Fibroblast of skin of right quadriceps (primary cell): ENCODE measurements at regions not wholly inside any gene's neighbourhood (a gene's known extent, or its start where the extent isn't known, plus 50 kb on each side); places are given as distances from the start of the nearest gene placed in this dataset.

Source experiments
- DNase-seq: peaks from one replicate; pipeline ENCODE4 v3.0.0-alpha.2; 2013

DNA sequence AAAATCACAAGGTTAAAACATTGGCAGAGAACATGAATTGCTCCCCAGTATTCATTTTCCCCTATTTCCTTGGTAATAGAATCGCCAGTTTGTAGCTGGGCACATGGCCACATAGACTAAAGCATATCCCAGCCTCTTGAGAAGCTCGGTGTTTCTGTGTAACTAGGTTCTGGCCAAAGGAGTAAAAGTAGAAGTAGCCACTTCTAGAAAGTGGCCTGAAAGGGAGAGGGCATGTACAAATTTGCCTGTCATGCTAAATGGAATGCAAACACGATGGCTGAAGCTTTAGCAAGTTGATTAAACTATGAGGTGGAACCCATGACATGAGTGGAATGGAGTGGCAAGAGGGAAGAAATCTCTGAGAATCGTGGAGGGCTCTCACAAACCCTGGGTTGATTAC is 173.7 kb upstream of the EGLN3 start:
- DNase-seq = no peak

- DNase-seq = no peak
These were observed 171.8 kb upstream of the EGLN3 start for GRCh38 chr14:34122650-34123049.

GRCh38 chr14:34122081-34122480 is 171.2 kb upstream of the EGLN3 start:
- DNase-seq = no peak

DNA sequence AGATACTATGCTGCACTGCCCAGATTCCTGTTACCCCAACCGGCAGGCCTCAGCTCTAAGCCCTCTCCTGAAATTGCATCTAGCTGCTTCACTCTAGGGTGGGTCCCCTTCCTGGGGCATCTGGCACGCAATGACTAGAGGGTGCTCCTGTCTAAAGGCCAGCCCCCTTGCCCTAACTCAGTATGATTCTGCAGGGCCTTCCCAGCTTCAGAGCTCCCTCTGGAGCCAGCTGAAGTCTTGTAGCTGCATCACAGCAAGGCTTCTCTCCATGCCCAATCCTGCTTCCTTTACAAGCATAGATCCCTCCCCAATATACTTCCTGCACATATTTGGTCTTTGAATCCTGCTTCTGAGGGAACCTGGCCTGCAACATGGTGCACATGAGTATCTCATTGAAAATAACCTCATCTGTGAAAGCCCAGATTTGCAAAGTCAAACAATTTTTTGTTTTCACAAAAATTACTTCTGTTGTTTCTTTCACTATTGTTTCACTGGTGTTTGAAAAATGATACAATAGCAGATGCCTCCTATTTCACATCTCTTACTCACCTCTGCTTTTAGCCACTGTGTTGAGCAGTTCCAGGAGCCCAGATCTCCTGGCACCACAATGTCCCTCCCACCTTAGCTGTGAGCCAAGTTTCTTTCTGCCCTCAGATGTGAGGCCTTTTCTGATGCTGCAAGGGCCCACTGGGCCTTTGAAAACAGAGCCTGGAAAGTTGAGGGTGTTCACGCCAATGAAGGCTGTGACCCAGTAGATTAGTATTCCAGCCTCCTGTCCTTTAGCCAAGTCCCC is 169.5 kb upstream of the EGLN3 start:
- DNase-seq = no peak

- DNase-seq = no peak
These were observed 168.4 kb upstream of the EGLN3 start for GRCh38 chr14:34119107-34119858.

DNA sequence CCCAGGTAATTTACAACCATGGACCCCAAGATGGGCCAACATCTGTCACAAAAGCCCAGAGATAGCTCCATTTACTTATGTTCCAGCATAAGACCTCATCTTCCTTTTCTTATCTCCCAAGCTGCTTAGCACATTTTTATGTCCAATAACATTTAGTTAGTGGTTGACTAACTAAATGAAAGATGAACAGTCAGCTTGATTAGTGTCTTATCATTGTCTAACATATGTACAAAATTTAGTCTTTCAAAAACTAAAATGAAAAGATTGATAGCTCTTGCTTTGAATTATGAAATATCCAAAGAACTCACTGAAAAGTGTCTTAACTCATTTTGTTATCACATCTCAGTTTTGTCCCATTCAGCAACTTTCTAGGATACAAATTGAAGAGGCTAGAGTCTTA is 163.1 kb upstream of the EGLN3 start:
- no peak for DNase-seq

DNA sequence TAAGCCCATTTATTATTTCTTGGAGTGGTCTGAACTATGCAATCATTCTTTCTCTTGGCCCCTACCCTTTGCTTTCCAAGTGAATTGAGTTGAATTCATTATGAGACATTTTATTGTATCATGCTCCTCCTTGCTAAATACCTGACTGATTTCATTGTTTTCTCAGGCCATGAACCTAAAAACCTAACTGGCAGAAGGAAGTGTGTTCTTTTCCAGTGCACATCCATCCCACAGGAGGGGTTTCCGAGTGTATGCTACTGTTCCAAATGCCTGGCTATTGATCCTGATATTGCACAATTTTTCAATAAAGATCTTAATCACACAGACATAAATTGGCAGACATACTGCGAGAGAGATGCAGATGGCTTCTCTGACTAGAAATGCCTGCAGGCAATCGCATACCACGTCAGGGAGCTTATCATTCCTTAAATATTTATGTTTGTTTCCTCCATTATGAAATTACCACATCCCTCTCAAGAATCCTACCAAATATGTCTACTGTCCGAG is 162.2 kb upstream of the EGLN3 start:
- DNase-seq = peak; percentile 65

DNA sequence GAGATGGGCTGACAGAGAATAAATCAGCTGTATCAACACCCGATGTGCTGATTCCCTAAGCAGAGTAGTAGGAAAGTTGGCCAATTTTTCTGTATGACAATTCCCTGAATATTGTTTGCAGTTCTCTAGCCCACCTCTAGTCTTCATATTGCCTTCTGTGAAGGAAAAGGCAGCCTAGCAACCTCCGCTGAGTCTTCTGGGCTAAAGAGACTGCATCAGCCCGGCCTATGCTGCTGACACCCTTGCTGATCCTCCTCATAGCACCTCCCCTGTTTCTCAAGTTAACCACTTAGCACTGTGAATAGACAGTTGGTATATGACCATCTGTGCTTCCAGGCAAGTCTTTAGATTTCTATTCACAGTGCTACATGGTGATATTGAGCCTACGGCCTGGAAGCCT is 161.1 kb upstream of the EGLN3 start:
- no peak for DNase-seq

GRCh38 chr14:34111505-34111904 is 160.6 kb upstream of the EGLN3 start:
- DNase-seq = no peak

DNA sequence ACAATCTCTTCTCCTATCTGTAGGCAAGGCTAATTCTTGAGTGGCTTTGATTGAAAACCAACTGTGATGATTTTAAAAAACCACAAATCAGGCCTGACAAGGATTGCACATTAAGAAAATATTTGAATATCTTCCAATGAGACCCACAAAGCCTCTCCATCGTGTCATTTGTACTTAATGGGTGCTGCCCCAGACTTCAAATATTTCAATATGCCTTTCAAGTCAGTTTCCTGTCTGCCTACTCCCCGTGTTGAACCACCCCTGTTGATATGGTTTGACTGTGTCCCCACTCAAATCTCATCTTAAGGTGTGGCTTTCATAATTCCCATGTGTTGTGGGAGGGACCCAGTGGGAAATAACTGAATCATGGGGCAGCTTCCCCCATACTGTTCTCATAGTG is 159.7 kb upstream of the EGLN3 start:
- no peak for DNase-seq

DNA sequence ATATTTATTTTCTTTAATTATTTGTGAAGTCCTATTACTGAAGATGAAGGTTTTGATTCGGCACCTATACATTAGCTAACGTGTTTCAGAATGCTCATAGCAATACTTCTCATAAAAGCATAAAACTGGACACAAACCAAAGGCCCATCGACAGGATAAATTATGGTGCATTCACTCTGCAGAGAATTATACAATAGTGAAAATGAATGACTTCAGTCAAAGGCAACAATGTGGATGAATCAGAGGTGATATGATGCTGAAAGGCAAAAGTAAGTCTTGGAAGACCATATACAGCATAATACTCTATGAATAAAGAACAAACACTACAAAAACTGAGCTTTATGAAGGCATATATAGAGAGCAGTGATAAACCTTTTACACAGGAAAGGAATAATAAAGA is 156.6 kb upstream of the EGLN3 start:
- no peak for DNase-seq

GRCh38 chr14:34106310-34106709 is 155.4 kb upstream of the EGLN3 start:
- DNase-seq = no peak

- DNase-seq = no peak
These were observed 153.9 kb upstream of the EGLN3 start for GRCh38 chr14:34104489-34105397.

GRCh38 chr14:34103176-34103575 is 152.3 kb upstream of the EGLN3 start:
- no peak for DNase-seq

DNA sequence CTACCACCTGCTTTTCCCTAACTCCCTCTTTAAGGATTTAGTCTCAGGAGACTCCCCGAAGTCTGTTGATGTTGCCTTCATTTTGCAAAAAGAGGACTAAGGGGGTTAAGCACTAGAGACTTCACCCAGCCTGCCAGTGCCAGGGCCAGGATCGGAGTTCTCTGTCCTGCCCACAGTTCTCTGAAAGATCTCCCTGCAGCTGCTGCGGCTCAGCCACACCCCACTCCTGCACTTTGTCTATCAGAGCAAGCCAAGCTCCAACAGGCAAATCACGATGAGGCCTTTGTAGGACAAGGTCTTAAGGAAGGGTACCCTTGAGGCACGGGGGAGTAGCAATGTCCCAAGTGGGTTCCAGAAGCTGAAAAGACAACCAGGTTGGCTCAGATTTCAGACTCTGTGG is 148.8 kb upstream of the EGLN3 start:
- DNase-seq = no peak

DNA sequence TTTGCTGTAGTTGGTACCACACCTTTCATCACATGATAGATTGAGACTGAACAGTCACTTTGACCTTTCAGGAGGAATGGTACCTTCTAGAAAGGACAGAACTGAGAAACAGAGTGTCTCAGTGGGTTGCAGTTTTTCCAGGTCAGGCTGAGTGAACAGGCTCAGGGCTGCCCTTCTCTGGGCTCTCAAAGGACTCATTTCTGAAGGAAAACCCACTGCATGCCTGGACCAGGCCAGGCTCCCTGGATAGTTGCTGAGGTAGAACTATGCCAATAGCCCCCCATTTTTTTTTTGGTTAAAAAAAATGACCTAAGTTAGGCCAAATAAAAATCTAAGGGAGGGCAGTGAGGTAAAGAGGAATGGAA is 148.1 kb upstream of the EGLN3 start:
- no peak for DNase-seq

DNA sequence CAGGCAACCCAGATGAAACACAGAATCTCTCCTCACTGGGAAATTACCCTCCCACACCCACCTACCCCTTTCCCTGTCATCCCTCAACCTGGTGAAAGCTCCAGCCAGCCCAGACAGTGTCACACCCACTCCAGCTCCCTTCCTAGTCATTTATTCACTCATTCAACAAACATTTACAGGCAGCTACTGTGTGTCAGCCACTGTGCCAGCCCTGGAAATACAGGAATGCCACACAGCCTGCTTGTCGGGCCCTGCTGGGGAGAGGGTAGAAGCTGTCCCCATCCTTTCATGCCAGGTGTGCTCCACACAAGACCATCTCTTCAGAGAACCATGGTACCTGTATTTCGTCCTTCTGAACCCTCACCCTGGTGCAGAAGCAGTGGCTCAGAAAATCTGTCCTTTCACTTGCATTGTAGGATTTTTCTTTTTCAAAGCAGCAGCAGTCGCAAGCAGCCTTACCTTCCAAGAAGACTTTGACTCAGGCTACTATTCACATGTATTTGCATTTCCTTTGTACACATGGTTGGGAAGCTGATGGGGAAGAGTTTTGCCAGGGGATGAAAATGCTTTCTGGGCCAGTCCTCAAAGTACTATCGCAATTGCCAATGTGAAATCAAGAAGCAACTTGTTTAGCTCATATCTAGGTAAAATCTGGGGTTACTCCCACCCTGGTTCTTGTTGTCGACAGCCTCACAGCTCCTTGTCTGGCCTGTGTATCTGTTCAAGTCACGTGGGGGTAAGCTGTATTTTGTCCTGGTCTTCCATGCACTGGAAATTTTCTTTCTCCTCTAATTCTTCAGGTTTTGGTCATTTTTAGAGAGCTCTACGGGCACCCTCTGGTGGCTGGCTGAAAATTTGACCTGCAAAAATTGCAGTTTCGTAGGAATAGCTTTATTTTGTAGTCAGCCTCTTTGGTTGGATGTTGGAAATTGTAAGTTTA is 147.4 kb upstream of the EGLN3 start:
- peak; percentile 17 for DNase-seq

GRCh38 chr14:34097644-34098043 is 146.8 kb upstream of the EGLN3 start:
- DNase-seq = no peak

GRCh38 chr14:34094384-34094783 is 143.5 kb upstream of the EGLN3 start:
- DNase-seq = no peak

GRCh38 chr14:34093883-34094282 is 143.0 kb upstream of the EGLN3 start:
- no peak for DNase-seq

DNA sequence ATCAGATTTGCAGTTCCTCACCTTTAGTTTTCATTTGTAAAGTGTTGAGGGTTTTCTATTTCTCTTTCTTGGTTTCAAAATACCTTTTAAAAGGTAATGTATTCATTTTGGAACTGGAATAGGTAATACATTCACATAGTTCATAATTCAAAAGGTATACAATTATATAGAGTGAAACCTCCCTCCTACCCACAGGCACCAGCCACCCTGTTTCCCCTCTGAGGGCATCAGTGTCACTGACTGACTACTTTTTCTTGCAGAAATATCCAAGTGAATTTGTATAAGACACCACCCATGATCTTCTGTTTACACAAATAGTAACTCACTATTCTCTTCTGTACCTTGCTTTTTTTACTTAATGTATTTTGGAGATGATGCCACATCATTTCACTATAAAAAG is 139.6 kb upstream of the EGLN3 start:
- no peak for DNase-seq

- no peak for DNase-seq
These were observed 138.0 kb upstream of the EGLN3 start for GRCh38 chr14:34088914-34089313.
